Sigmoid colon (tissue), 6 donors: ENCODE measurements at regions not wholly inside any gene's neighbourhood (a gene's known extent, or its start where the extent isn't known, plus 50 kb on each side); places are given as distances from the start of the nearest gene placed in this dataset.

Experiments
- DNase-seq: peaks from one replicate; pipeline ENCODE4 v3.0.0-alpha.2; 2019
- H3K27ac ChIP-seq, 4 donors: fragments of 200-600 bp; sonication (generic); one replicate each; pipeline ENCODE4 v1.5.1; 2016 to 2019; ENCODE audit warnings: mild to moderate bottlenecking in 1 of 4
- H3K27me3 ChIP-seq, 3 donors: fragments of 200-600 bp; sonication (generic); one replicate each; pipeline ENCODE4 v1.5.1; 2019; ENCODE audit warnings: mild to moderate bottlenecking in 1 of 3
- H3K36me3 ChIP-seq, 4 donors: fragments of 200-600 bp; sonication (generic); one replicate each; pipeline ENCODE4 v1.5.1; 2016 to 2019
- H3K4me1 ChIP-seq, 4 donors: fragments of 200-600 bp; sonication (generic); one replicate each; pipeline ENCODE4 v1.5.1; 2017 to 2019
- H3K4me3 ChIP-seq, 4 donors: fragments of 200-600 bp; sonication (generic); one replicate each; pipeline ENCODE4 v1.5.1; 2017 to 2019; ENCODE audit warnings: mild to moderate bottlenecking in 2 of 4, moderate library complexity in 1 of 4
- H3K9me3 ChIP-seq, 4 donors: fragments of 200-600 bp in 3 of 4; sonication (generic) in 3 of 4; one replicate each; pipeline versions ENCODE4 v1.5.1 to v1.6.1; 2013 to 2019
- CTCF ChIP-seq, 4 experiments: fragments of 450-650 bp in 3 of 4; fragments of 200-600 bp in 1 of 4; IDR thresholded peaks; one replicate each; pipeline ENCODE4 v1.5.1; 2016 to 2019; ENCODE audit warnings: antibody characterized with exemption in 4 of 4, mild to moderate bottlenecking in 3 of 4, moderate library complexity in 2 of 4
- EP300 ChIP-seq, 4 donors: sonication (generic); formaldehyde crosslinking; IDR thresholded peaks; one replicate each; pipeline ENCODE4 v1.6.1; 2017; ENCODE audit warnings: antibody characterized with exemption in 4 of 4
- POLR2A ChIP-seq, 2 donors: fragments of 450-650 bp; IDR thresholded peaks; one replicate each; pipeline ENCODE4 v1.6.1; 2016; ENCODE audit warnings: antibody characterized with exemption in 2 of 2, mild to moderate bottlenecking in 2 of 2, moderate library complexity in 2 of 2
- POLR2AphosphoS5 ChIP-seq, 4 donors: sonication (generic); formaldehyde crosslinking; IDR thresholded peaks; one replicate each; pipeline ENCODE4 v1.6.1; 2017; ENCODE audit warnings: antibody characterized with exemption in 4 of 4
- WGBS, 2 donors: extraction: QIAGEN DNeasy Blood & Tissue Kit; methylation state at CpG; one replicate each; pipeline ENCODE4 v1.1.7; 2013; 5-methylcytosine and 5-hydroxymethylcytosine counted together
- intact Hi-C: fragments of 100-400 bp; cut with DNase I; formaldehyde crosslinking; loops from one replicate; pipeline ENCODE4 v1.15.1; 2023
- donor health status: healthy with polysubstance abuse.
- donor health status: healthy.

- peak; percentile 26 for DNase-seq
- intact Hi-C loops = no loop called here
Observed at GRCh38 chr3:194995922-194996321, 275.0 kb downstream of the XXYLT1 start.

GRCh38 chr3:194996746-194997145 is 274.2 kb downstream of the XXYLT1 start:
- WGBS, 2 donors = 83 to 87% methylated on average over 9 of the region's 9 CpGs
- no peaks in the 10 kb centered on the region for H3K9me3 ChIP-seq
- H3K27me3 ChIP-seq = no peaks in the 10 kb centered on the region
- H3K4me3 ChIP-seq = no peak overlapping the region
- no peak for DNase-seq
- no peaks in the 10 kb centered on the region for H3K4me1 ChIP-seq
- no peak overlapping the region for H3K27ac ChIP-seq
- H3K36me3 ChIP-seq = no peaks in the 10 kb centered on the region
- intact Hi-C loops = no loop called here
- TF ChIP-seq POLR2AphosphoS5 (IDR thresholded peaks at IDR 0.05) (no peak), CTCF (IDR thresholded peaks at IDR 0.05) (no peak), POLR2A (IDR thresholded peaks at IDR 0.05) (no peak)

More at GRCh38 chr3:194995922-194996321, 275.0 kb downstream of the XXYLT1 start:
- 86 to 88% methylated on average over 12 of the region's 12 CpGs for WGBS, 2 donors
- Histone ChIP-seq H3K36me3 (no peaks in the 10 kb centered on the region), H3K9me3 (no peaks in the 10 kb centered on the region), H3K4me3 (no peak overlapping the region), H3K27ac (no peak overlapping the region), H3K27me3 (no peaks in the 10 kb centered on the region), H3K4me1 (no peaks in the 10 kb centered on the region)
- TF ChIP-seq CTCF (IDR thresholded peaks at IDR 0.05) (no peak), POLR2A (IDR thresholded peaks at IDR 0.05) (no peak), EP300 (IDR thresholded peaks at IDR 0.05) (no peak), POLR2AphosphoS5 (IDR thresholded peaks at IDR 0.05) (no peak)

- TF ChIP-seq EP300 (IDR thresholded peaks at IDR 0.05) (no peak), POLR2AphosphoS5 (IDR thresholded peaks at IDR 0.05) (no peak), POLR2A (IDR thresholded peaks at IDR 0.05) (no peak), CTCF (IDR thresholded peaks at IDR 0.05) (no peak)
- no peak for DNase-seq
- WGBS, 2 donors = 88 to 89% methylated on average over 6 of the region's 6 CpGs
- intact Hi-C loops = no loop called here
- H3K27me3 ChIP-seq = no peaks in the 10 kb centered on the region
- no peaks in the 10 kb centered on the region for H3K9me3 ChIP-seq
- no peak overlapping the region for H3K27ac ChIP-seq
- peaks cover 0 to 4% (median 0%) of the 10 kb centered on the region in 4 donors for H3K4me1 ChIP-seq
- H3K36me3 ChIP-seq = no peaks in the 10 kb centered on the region
- H3K4me3 ChIP-seq = no peak overlapping the region
Observed at GRCh38 chr3:194998417-194998816, 272.5 kb downstream of the XXYLT1 start.

GRCh38 chr3:194998948-194999347 is 272.0 kb downstream of the XXYLT1 start:
- no peaks in the 10 kb centered on the region for H3K9me3 ChIP-seq
- intact Hi-C loops = no loop called here
- no peaks in the 10 kb centered on the region for H3K27me3 ChIP-seq
- TF ChIP-seq POLR2A (IDR thresholded peaks at IDR 0.05) (no peak), EP300 (IDR thresholded peaks at IDR 0.05) (no peak), POLR2AphosphoS5 (IDR thresholded peaks at IDR 0.05) (no peak), CTCF (IDR thresholded peaks at IDR 0.05) (no peak)
- 86 to 91% methylated on average over 5 of the region's 5 CpGs for WGBS, 2 donors
- no peak overlapping the region for H3K4me3 ChIP-seq
- peaks cover 0 to 4% (median 0%) of the 10 kb centered on the region in 4 donors for H3K4me1 ChIP-seq
- no peak for DNase-seq
- no peaks in the 10 kb centered on the region for H3K36me3 ChIP-seq
- H3K27ac ChIP-seq = no peak overlapping the region

- WGBS, 2 donors = 84 to 88% methylated on average over 6 of the region's 6 CpGs
- Histone ChIP-seq H3K4me1 (peaks cover 0 to 4% (median 0%) of the 10 kb centered on the region in 4 donors), H3K27ac (no peak overlapping the region), H3K36me3 (no peaks in the 10 kb centered on the region), H3K9me3 (no peaks in the 10 kb centered on the region), H3K4me3 (no peak overlapping the region), H3K27me3 (no peaks in the 10 kb centered on the region)
- intact Hi-C loops = no loop called here
- TF ChIP-seq CTCF (IDR thresholded peaks at IDR 0.05) (no peak), EP300 (IDR thresholded peaks at IDR 0.05) (no peak), POLR2AphosphoS5 (IDR thresholded peaks at IDR 0.05) (no peak), POLR2A (IDR thresholded peaks at IDR 0.05) (no peak)
- no peak for DNase-seq
Observed at GRCh38 chr3:194999491-194999890, 271.5 kb downstream of the XXYLT1 start.
